ENCODE measurements at regions not wholly inside any gene's neighbourhood (a gene's known extent, or its start where the extent isn't known, plus 50 kb on each side); places are given as distances from the start of the nearest gene placed in this dataset.
"Not testable (repeated sequence)": the region's sequence is repeated elsewhere in the genome, so short reads cannot be mapped to it uniquely, and the experiment has no call there.

DNA sequence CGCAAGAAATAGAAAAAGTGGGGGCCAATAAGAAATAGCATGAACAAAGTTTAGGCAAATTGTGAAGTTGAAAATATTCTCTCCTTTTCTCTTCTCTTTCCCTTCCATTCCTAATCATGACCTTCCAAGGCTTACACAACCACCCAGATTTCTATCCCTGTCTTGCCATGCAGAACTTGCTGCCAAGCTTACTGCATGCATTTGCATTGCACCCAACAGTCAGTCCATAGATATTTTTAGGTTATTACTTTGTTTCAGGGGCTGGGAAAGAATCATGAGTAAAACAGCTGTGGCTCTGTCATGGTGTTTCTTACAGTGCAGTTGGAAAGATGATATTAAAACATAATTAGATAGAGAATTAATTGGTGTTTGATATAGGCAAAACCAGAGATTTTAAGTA, 219.4 kb downstream of the PTGER3 start:
- Histone ChIP-seq H3K27me3 (ENCODE audit: insufficient read depth, low read depth, severe bottlenecking) (no peaks in the 10 kb centered on the region), H3K36me3 (no peaks in the 10 kb centered on the region), H3K27ac (no peak overlapping the region), H3K9me3 (ENCODE audit: severe bottlenecking) (no peaks in the 10 kb centered on the region), H3K4me3 (ENCODE audit: low read depth, low read length) (no peak overlapping the region)
- no peak for DNase-seq
- TF ChIP-seq, protein P1, sequence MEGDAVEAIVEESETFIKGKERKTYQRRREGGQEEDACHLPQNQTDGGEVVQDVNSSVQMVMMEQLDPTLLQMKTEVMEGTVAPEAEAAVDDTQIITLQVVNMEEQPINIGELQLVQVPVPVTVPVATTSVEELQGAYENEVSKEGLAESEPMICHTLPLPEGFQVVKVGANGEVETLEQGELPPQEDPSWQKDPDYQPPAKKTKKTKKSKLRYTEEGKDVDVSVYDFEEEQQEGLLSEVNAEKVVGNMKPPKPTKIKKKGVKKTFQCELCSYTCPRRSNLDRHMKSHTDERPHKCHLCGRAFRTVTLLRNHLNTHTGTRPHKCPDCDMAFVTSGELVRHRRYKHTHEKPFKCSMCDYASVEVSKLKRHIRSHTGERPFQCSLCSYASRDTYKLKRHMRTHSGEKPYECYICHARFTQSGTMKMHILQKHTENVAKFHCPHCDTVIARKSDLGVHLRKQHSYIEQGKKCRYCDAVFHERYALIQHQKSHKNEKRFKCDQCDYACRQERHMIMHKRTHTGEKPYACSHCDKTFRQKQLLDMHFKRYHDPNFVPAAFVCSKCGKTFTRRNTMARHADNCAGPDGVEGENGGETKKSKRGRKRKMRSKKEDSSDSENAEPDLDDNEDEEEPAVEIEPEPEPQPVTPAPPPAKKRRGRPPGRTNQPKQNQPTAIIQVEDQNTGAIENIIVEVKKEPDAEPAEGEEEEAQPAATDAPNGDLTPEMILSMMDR (IDR thresholded peaks at IDR 0.05; ENCODE audit: low read depth, low read length), result no peak

DNA sequence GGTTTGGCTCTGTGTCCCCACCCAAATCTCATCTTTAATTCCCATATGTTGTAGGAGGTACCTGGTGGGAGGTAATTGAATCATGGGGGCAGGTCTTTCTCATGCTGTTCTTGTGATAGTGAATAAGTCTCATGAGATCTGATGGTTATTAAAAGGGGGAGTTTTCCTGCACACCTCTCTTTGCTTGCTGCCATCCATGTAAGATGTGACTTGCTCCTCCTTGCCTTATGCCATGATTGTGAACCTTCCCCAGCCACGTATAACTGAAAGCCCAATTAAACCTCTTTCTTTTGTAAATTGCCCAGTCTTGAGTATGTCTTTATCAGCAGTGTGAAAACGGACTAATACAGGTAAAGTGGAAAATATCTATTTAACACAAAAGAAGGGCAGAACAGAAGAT, 213.3 kb downstream of the PTGER3 start:
- H3K9me3 ChIP-seq (ENCODE audit: severe bottlenecking); H3K36me3 ChIP-seq; H3K27ac ChIP-seq; DNase-seq; H3K27me3 ChIP-seq (ENCODE audit: insufficient read depth, low read depth, severe bottlenecking); H3K4me3 ChIP-seq (ENCODE audit: low read depth, low read length): not testable (repeated sequence)

DNA sequence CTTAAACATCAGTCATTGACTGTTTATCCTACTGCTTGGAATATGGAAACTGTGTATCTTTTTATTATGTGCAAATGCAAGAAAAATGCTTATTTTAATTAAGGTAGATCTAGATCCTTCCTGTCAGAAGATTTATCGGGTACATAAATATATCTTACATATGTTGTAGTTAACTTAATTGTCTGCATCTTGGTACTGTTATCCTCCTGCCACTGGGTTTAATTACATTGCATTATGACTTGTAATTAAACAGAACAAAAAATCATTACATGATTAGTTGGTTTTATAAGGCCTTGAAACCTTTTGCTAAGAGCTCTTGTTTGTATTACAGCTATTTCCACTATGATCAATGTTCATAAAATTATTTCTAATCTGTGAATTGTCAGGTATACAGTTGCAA, 211.2 kb downstream of the PTGER3 start:
- no peaks in the 10 kb centered on the region for H3K27me3 ChIP-seq (ENCODE audit: insufficient read depth, low read depth, severe bottlenecking)
- no peak overlapping the region for H3K27ac ChIP-seq
- DNase-seq, result no peak
- TF ChIP-seq, protein P1 (IDR thresholded peaks at IDR 0.05; ENCODE audit: low read depth, low read length), result no peak
- H3K9me3 ChIP-seq (ENCODE audit: severe bottlenecking), result no peaks in the 10 kb centered on the region
- H3K36me3 ChIP-seq, result no peaks in the 10 kb centered on the region
- H3K4me3 ChIP-seq (ENCODE audit: low read depth, low read length), result no peak overlapping the region

DNA sequence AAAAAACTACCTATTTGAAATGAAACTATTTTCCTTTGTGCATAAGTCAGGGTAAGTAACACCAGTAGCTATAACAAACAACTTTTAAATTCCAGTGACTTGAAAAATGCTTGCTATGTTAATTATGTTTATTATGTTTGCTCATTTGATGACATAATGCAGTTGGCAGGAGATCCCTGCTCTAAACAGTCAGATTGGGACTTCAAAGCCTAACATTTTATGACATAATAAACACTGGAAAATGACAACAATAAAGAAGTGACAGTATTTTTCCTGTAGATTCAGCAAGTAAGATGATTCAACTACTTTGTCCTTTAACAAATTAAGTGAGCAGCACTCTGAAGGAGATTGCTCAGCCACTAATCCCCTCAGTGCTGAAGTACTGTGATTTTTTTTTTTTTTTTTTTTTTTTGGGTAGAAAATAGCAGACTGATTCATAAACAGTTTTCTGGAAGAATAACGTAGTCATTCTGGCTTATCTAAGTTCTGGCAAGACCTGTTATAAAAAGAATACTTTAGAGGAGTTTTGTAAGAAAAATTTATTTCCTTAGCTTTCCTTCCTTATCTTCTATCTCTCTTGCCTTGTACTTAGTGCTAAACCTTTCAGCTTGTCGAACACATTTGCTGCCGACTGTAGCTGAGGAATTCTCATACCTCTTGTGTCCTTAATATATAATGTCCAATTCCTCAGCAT, 207.2 kb downstream of the PTGER3 start:
- H3K9me3 ChIP-seq (ENCODE audit: severe bottlenecking), result no peaks in the 10 kb centered on the region
- H3K4me3 ChIP-seq (ENCODE audit: low read depth, low read length), result no peak overlapping the region
- H3K27ac ChIP-seq, result no peak overlapping the region
- TF ChIP-seq, protein P1 (IDR thresholded peaks at IDR 0.05; ENCODE audit: low read depth, low read length), result no peak
- no peaks in the 10 kb centered on the region for H3K27me3 ChIP-seq (ENCODE audit: insufficient read depth, low read depth, severe bottlenecking)
- H3K36me3 ChIP-seq, result no peaks in the 10 kb centered on the region
- DNase-seq, result no peak

DNA sequence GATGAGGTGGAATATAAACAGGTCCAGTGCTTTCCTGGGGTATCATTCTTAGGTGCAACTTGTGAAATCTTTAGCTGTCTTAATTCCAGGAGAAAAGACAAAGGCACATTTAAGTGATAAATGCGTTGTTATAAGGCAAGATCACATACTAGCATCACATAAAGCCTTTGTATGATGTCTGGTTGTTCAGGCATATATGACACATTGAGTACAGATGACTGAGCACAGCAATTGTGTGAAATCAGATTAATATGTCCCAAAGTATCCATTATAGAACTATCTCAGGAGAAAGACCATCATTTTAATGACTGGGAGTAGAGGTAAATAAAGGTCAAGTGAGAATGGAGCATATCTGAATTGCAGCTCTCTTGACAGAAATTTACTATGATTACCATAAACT, 205.1 kb downstream of the PTGER3 start:
- TF ChIP-seq, protein P1 (IDR thresholded peaks at IDR 0.05; ENCODE audit: low read depth, low read length), result no peak
- no peak for DNase-seq
- H3K36me3 ChIP-seq, result no peaks in the 10 kb centered on the region
- no peak overlapping the region for H3K27ac ChIP-seq
- no peaks in the 10 kb centered on the region for H3K9me3 ChIP-seq (ENCODE audit: severe bottlenecking)
- H3K4me3 ChIP-seq (ENCODE audit: low read depth, low read length), result no peak overlapping the region
- no peaks in the 10 kb centered on the region for H3K27me3 ChIP-seq (ENCODE audit: insufficient read depth, low read depth, severe bottlenecking)

DNA sequence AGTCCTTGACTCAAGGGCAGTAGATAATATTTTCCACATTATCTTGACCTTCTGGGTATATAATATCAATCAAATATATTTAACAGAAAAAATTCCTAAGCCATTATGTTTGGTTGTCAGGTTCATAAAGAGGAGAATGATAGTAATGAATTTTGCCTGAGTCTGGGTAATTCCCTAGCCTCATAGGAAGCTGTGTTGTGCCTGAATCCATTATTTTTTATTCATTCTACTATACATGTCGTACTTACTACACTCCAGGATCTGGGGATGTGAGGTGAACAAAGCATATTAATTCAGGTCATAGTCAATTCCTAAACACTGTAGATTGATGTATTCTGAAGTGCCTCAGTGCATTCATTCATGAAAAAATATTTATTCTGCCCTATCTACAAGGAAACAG, 204.2 kb downstream of the PTGER3 start:
- Histone ChIP-seq H3K9me3 (ENCODE audit: severe bottlenecking) (no peaks in the 10 kb centered on the region), H3K27me3 (ENCODE audit: insufficient read depth, low read depth, severe bottlenecking) (no peaks in the 10 kb centered on the region), H3K4me3 (ENCODE audit: low read depth, low read length) (no peak overlapping the region), H3K27ac (no peak overlapping the region), H3K36me3 (no peaks in the 10 kb centered on the region)
- no peak for DNase-seq
- TF ChIP-seq, protein P1 (IDR thresholded peaks at IDR 0.05; ENCODE audit: low read depth, low read length), result no peak
